HG02610 (cell line): ENCODE measurements at regions not wholly inside any gene's neighbourhood (a gene's known extent, or its start where the extent isn't known, plus 50 kb on each side); places are given as distances from the start of the nearest gene placed in this dataset.
"Not testable (repeated sequence)": the region's sequence is repeated elsewhere in the genome, so short reads cannot be mapped to it uniquely, and the experiment has no call there.

Experiments used
- ATAC-seq: cut with Tn5 transposase; IDR thresholded peaks from one replicate; pipeline ENCODE4 v1.9.1; 2021; ENCODE audit warnings: mild to moderate bottlenecking, moderate library complexity; ENCODE audit not compliant: unreplicated experiment

GRCh38 chr6:49001856-49002541, 461.1 kb downstream of the MMUT start:
- ATAC-seq = no peak

GRCh38 chr6:48998574-48998973, 464.5 kb downstream of the MMUT start:
- no peak for ATAC-seq

GRCh38 chr6:48996461-48997119, 466.5 kb downstream of the MMUT start:
- peak; percentile 56 for ATAC-seq

DNA sequence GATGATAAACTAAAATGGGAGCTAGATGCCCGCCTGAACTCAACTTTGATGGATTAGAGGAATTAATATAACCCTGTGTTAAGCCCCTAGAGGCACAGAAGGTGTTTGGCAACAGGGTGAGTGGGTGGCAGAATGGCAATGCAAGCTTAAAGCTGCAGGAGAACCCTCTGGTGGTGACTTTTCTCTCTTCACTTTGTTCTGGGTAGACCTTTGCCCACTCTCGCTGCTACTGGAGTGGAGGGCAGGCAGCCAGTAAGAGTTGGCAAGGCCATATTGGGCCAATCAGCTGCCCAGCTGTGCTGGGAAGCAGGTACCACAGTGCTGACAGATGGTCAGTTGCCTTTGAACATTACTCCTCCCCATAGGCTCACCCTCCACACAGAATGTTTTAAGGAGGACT, 468.2 kb downstream of the MMUT start:
- ATAC-seq = no peak

DNA sequence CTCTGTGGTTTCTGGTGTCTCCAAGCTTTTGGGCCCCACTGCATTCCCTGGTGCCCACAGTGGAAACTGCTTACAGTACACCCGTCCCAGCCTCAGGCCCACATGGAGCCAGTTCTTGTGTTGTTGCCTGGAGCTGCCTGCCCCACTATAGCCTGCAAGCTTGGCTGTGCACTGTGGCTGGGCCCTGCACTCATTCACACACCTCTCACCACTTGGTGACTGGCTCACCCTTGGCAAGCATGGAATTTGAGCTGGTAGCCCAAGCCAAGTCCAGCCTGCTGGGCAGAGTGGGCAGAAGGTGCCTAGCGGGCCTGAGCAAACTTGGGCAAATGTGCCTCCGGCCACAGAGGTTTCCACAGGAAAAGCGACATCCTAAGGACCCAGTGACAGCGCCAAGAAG, 472.3 kb downstream of the MMUT start:
- ATAC-seq = no peak

- no peak for ATAC-seq
These were observed 476.2 kb downstream of the MMUT start for GRCh38 chr6:48986845-48987244.

DNA sequence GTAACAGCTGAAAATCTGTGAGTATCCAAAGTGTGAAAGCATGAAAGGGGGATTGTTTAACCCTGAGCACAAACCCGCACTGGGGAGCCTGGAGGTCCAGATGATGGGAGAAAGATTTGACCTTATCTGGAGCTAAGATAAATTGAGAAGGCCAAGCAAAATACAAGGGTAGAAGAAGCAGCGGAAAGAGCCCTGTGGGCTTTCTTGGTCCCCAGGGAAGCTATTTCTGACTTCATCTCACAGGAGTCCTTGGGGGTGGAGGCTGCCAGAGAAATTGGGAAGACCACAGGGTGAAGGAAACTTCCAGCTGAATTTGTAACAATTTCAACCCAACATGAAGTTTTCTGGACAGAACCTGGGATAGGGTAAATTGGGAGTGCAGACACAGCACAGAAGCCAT, 476.9 kb downstream of the MMUT start:
- ATAC-seq = no peak

GRCh38 chr6:48985025-48985424, 478.0 kb downstream of the MMUT start:
- ATAC-seq = no peak

GRCh38 chr6:48983968-48984367, 479.1 kb downstream of the MMUT start:
- ATAC-seq = not testable (repeated sequence)

- ATAC-seq = no peak
These were observed 479.7 kb downstream of the MMUT start for GRCh38 chr6:48983377-48983776.

GRCh38 chr6:48979806-48980205, 483.2 kb downstream of the MMUT start:
- no peak for ATAC-seq

GRCh38 chr6:48979085-48979484, 484.0 kb downstream of the MMUT start:
- no peak for ATAC-seq

DNA sequence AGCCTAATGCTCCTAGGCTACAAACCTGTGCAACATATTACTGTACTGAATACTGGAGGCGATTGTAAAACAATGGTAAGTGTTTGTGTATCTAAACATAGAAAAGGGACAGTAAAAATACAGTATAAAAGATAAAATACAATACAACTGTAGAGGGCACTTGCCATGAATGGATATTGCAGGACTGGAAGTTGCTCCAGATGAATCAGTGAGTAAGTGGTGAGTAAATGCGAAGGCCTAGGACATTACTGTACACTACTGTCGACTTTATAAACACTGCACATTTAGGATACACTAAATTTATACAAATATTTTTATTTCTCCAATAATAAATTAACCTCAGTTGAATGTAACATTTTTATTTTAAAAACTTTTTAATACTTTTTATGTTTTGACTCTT, 485.0 kb downstream of the MMUT start:
- ATAC-seq = no peak

- ATAC-seq = no peak
These were observed 485.5 kb downstream of the MMUT start for GRCh38 chr6:48977573-48977972.

DNA sequence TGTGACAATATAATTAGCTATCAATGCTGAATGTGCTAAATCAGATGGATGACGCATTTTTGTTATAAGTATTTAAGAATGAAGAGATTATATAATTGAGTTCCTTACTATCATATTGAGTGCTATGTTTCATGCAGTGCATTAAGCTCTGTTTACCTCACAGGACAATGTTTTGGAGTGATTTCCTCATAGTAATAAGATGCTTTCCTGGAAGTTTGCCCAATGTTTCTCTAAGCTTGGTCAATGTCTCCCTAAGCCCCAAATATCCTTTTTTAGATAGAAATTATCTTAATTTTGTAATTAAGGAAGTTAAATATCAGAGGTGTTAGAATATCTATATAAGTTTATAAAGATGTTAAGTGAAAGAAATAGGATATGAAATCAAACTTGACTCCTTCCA, 489.6 kb downstream of the MMUT start:
- no peak for ATAC-seq

GRCh38 chr6:48961781-48962415, 501.2 kb downstream of the MMUT start:
- ATAC-seq = no peak

DNA sequence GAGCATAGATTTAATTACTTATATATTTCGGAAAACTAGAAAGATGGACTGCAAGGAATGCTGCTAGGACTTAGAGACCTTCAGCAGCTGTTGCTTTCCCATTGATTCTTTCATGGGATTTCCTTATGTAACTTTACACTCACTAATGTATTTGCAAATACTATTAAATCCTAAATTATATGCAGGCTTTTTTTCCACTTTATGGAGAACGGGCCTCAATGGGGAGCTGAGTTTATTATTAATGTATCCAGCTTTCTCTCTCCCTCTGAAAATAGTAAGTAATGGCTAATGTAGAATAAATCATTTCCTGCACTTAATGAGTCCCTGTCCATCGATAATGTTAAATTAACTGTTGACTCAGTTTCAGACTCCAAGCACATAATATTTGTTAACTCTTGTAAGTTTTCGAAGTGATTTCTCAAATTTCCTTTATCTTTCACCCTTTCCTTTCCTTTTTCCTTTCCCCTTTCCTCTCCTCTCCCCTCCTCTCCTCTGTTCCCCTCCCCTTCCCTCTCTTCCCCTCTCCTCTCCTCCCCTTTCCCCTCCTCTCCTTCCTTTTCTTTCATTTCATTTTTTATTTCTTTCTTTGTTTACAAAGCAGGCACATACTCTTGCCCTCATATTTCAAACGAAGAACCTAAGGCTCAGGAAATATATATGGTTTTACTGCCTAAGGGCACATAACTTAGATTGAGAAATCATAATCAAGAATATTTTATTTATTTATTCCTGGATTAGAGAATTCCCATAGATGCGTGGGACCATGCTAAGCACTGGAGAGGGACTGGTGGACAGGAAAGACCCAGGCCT, 503.6 kb downstream of the MMUT start:
- ATAC-seq = no peak

DNA sequence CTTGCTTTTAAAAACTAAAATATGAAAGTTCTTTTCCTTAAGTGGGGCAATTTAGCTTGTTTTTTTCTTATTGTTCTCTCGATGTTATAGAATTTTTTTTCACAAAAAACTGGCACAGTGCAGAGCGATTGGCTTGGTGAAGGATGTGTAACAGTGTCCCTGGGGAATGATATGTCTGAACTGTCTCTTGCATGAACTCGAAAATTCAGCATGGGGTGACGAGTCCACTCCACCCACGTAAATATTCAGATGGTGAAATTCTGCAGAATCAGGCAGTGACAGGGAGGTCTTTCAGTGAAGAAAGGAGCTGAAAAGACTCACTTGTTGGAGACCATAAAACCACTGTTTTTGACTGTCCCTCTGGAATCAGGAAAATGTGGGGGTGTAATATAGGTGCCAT, 505.3 kb downstream of the MMUT start:
- no peak for ATAC-seq

- no peak for ATAC-seq
These were observed 511.1 kb downstream of the MMUT start for GRCh38 chr6:48951917-48952316.

DNA sequence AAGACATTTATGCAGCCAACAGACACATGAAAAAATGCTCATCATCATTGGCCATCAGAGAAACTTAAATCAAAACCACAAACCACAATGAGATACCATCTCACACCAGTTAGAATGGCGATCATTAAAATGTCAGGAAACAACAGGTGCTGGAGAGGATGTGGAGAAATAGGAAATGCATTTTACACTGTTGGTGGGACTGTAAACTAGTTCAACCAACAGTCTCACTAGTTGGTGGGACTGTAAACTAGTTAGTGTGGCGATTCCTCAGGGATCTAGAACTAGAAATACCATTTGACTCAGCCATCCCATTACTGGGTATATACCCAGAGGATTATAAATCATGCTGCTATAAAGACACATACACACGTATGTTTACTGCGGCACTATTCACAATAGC, 518.8 kb downstream of the MMUT start:
- ATAC-seq = not testable (repeated sequence)

GRCh38 chr6:48933136-48933535, 529.9 kb downstream of the MMUT start:
- no peak for ATAC-seq
